ENCODE measurements at regions not wholly inside any gene's neighbourhood (a gene's known extent, or its start where the extent isn't known, plus 50 kb on each side); places are given as distances from the start of the nearest gene placed in this dataset.
"Not testable (repeated sequence)": the region's sequence is repeated elsewhere in the genome, so short reads cannot be mapped to it uniquely, and the experiment has no call there.

- DNase-seq, result no peak
Measured at GRCh38 chr6:9007027-9007426, 571.7 kb upstream of the SLC35B3 start.

GRCh38 chr6:9002833-9003232 is 567.5 kb upstream of the SLC35B3 start:
- DNase-seq, result no peak

- no peak for DNase-seq
Measured at GRCh38 chr6:8995156-8995555, 559.8 kb upstream of the SLC35B3 start.

GRCh38 chr6:8993111-8993510 is 557.8 kb upstream of the SLC35B3 start:
- DNase-seq, result no peak

GRCh38 chr6:8991844-8992243 is 556.5 kb upstream of the SLC35B3 start:
- DNase-seq, result no peak

- no peak for DNase-seq
Measured at GRCh38 chr6:8990075-8990474, 554.7 kb upstream of the SLC35B3 start.

GRCh38 chr6:8983202-8983688 is 547.9 kb upstream of the SLC35B3 start:
- DNase-seq, result peak; percentile 69

GRCh38 chr6:8982668-8983067 is 547.3 kb upstream of the SLC35B3 start:
- no peak for DNase-seq

- no peak for DNase-seq
Measured at GRCh38 chr6:8973395-8973794, 538.0 kb upstream of the SLC35B3 start.

GRCh38 chr6:8969747-8970146 is 534.4 kb upstream of the SLC35B3 start:
- no peak for DNase-seq

- no peak for DNase-seq
Measured at GRCh38 chr6:8958894-8959511, 523.7 kb upstream of the SLC35B3 start.

GRCh38 chr6:8953310-8953709 is 518.0 kb upstream of the SLC35B3 start:
- no peak for DNase-seq

- DNase-seq, result no peak
Measured at GRCh38 chr6:8948733-8949132, 513.4 kb upstream of the SLC35B3 start.

GRCh38 chr6:8947900-8948299 is 512.6 kb upstream of the SLC35B3 start:
- DNase-seq, result no peak

- DNase-seq, result no peak
Measured at GRCh38 chr6:8944548-8944947, 509.2 kb upstream of the SLC35B3 start.

GRCh38 chr6:8943073-8943472 is 507.7 kb upstream of the SLC35B3 start:
- no peak for DNase-seq

GRCh38 chr6:8941577-8941976 is 506.2 kb upstream of the SLC35B3 start:
- DNase-seq, result no peak

GRCh38 chr6:8940356-8940755 is 505.0 kb upstream of the SLC35B3 start:
- DNase-seq, result no peak

- DNase-seq, result peak; percentile 24
Measured at GRCh38 chr6:8939615-8940014, 504.3 kb upstream of the SLC35B3 start.

- no peak for DNase-seq
Measured at GRCh38 chr6:8934318-8934717, 499.0 kb upstream of the SLC35B3 start.

- no peak for DNase-seq
Measured at GRCh38 chr6:8930009-8930408, 494.7 kb upstream of the SLC35B3 start.

- DNase-seq, result not testable (repeated sequence)
Measured at GRCh38 chr6:8920244-8920643, 484.9 kb upstream of the SLC35B3 start.

- DNase-seq, result no peak
Measured at GRCh38 chr6:8918196-8918595, 482.9 kb upstream of the SLC35B3 start.

- no peak for DNase-seq
Measured at GRCh38 chr6:8914700-8915099, 479.4 kb upstream of the SLC35B3 start.

Data from renal pelvis (tissue), 1 donor.